Fibroblast of lung (primary cell): ENCODE measurements at regions not wholly inside any gene's neighbourhood (a gene's known extent, or its start where the extent isn't known, plus 50 kb on each side); places are given as distances from the start of the nearest gene placed in this dataset.

Source experiments
- EZH2 ChIP-seq: IDR thresholded peaks from 2 replicates; pipeline ENCODE4 v1.5.1; 2012; ENCODE audit warnings: low read length, control low read depth, mild to moderate bottlenecking; ENCODE audit errors: missing control alignments
- TF ChIP-seq, protein P1 (sequence below), 2 donors: IDR thresholded peaks in 1 of 2; conservative IDR thresholded peaks in 1 of 2; 1 replicate in 1 of 2; 2 replicates in 1 of 2; pipeline ENCODE4 v1.5.1; 2011 to 2012; ENCODE audit warnings: low read length in 2 of 2, control low read depth in 1 of 2, inconsistent platforms in 1 of 2, low read depth in 1 of 2, mild to moderate bottlenecking in 1 of 2

DNA sequence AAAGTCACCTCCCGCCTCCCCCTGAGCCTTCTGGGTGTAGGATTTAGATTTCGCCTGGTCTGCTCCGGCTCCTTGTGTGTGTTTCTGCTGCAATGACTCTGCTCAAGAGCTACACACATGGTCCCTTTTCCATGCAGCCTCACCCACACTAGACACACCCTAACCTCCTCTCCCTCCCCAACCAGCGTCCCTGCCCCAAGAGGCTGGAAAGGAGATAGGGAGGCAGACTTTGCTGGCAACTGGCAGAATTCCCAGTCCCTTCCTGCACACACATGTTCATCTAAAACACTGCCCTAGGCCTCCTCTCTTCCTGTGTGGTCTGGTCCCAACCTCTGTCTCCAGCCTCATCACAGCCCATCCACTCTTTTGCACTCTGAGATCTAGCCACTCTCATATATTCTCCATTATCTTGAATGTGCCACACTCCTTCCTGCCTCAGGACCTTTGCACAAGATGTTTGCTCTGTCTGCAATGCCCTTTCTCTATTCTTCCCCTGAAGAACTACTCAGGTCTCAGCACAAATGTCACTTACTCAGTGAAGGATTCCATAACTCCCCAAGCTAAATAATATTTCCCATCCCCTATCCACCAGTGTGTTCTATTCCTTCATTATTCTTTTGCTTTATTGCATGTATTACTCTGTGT is 253.8 kb downstream of the CDK5RAP2 start:
- TF ChIP-seq, protein P1, sequence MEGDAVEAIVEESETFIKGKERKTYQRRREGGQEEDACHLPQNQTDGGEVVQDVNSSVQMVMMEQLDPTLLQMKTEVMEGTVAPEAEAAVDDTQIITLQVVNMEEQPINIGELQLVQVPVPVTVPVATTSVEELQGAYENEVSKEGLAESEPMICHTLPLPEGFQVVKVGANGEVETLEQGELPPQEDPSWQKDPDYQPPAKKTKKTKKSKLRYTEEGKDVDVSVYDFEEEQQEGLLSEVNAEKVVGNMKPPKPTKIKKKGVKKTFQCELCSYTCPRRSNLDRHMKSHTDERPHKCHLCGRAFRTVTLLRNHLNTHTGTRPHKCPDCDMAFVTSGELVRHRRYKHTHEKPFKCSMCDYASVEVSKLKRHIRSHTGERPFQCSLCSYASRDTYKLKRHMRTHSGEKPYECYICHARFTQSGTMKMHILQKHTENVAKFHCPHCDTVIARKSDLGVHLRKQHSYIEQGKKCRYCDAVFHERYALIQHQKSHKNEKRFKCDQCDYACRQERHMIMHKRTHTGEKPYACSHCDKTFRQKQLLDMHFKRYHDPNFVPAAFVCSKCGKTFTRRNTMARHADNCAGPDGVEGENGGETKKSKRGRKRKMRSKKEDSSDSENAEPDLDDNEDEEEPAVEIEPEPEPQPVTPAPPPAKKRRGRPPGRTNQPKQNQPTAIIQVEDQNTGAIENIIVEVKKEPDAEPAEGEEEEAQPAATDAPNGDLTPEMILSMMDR (conservative IDR thresholded peaks at IDR 0.05 in 1 of 2, IDR thresholded peaks at IDR 0.05 in 1 of 2; ENCODE audit: low read depth in 1 of 2, low read length in 2 of 2) = no peak
- TF ChIP-seq EZH2 = no peak
